K562 (cell line): ENCODE measurements at regions not wholly inside any gene's neighbourhood (a gene's known extent, or its start where the extent isn't known, plus 50 kb on each side); places are given as distances from the start of the nearest gene placed in this dataset.

ENCODE experiments used
- ATAC-seq: fragments of 200-7000 bp; cut with Tn5 transposase; 3 replicates; pipeline ENCODE4 v1.9.1; 2020; ENCODE audit warnings: moderate library complexity
- BruUV-seq: library from RNA; stranded (reverse); fragments of 400-500 nt; replicated peaks from 2 replicates; lab custom pipeline; 2021; lab: Mats Ljungman, UMichigan
- CTCF ChIA-PET: fragments of 300-600 bp; formaldehyde crosslinking; extraction: SDS; loops from one replicate; lab custom pipeline; 2021; ENCODE audit warnings: low intra/inter-chr PET ratio; lab: Yijun Ruan, JAX
- POLR2A ChIA-PET: fragments of 300-600, 350-650 bp; sonication (Branson Sonifier 250); formaldehyde crosslinking; extraction: SDS; loops from one replicate; lab custom pipeline; 2021; ENCODE audit warnings: antibody characterized with exemption, inconsistent platforms; lab: Yijun Ruan, JAX
- DNase-seq, 4 experiments: peaks; one replicate each; pipeline versions ENCODE4 v3.0.0 to v3.0.0-alpha.2; 2011 to 2018; ENCODE audit warnings: low spot score in 3 of 4, mixed read lengths in 3 of 4; ENCODE audit errors: extremely low read depth in 1 of 4
- FAIRE-seq: peaks from 2 replicates; lab custom pipeline; 2011; peaks lifted over from hg19 to GRCh38; lab: Jason Lieb, UNC
- H2AFZ ChIP-seq: 2 replicates; pipeline ENCODE4 v1.6.0; 2011; ENCODE audit warnings: low read depth, low read length, control low read depth, inconsistent platforms
- H3K27ac ChIP-seq: fragments of 200-600 bp; 3 replicates; pipeline ENCODE4 v1.8.0; 2011; ENCODE audit warnings: low read depth, mild to moderate bottlenecking, control low read depth, inconsistent platforms, low read length, moderate library complexity, mixed read lengths; ENCODE audit errors: extremely low read depth
- H3K27me3 ChIP-seq, 2 experiments: fragments of 300-600 bp in 1 of 2; 2 replicates in 1 of 2; 3 replicates in 1 of 2; pipeline versions ENCODE4 v1.6.0 to v1.8.0; 2011; ENCODE audit warnings: inconsistent platforms in 2 of 2, low read length in 2 of 2, mild to moderate bottlenecking in 1 of 2, mixed read lengths in 1 of 2, moderate library complexity in 1 of 2; ENCODE audit not compliant: control insufficient read depth in 2 of 2, insufficient read depth in 2 of 2
- H3K36me3 ChIP-seq: fragments of 300-600 bp; 3 replicates; pipeline ENCODE4 v1.8.0; 2011; ENCODE audit warnings: mild to moderate bottlenecking, low read length, inconsistent platforms; ENCODE audit not compliant: control insufficient read depth, insufficient read depth
- H3K4me1 ChIP-seq, 2 experiments: fragments of 200-600 bp in 1 of 2; replicated peaks in 1 of 2; 2 replicates in 1 of 2; 3 replicates in 1 of 2; pipeline versions ENCODE4 v1.5.1 to v1.8.0; 2011; ENCODE audit warnings: inconsistent platforms in 2 of 2, low read length in 2 of 2, mild to moderate bottlenecking in 1 of 2, mixed read lengths in 1 of 2, moderate library complexity in 1 of 2; ENCODE audit not compliant: control insufficient read depth in 2 of 2, insufficient read depth in 2 of 2
- H3K4me2 ChIP-seq: 2 replicates; pipeline ENCODE4 v1.6.1; 2011; ENCODE audit warnings: low read length, control low read depth, inconsistent platforms, mixed read lengths; ENCODE audit not compliant: insufficient read depth
- H3K4me3 ChIP-seq: fragments of 200-600 bp; sonication (generic), shearing (Covaris generic); 2 replicates; pipeline ENCODE4 v1.5.1; 2016; ENCODE audit warnings: control low read depth, inconsistent platforms
- H3K79me2 ChIP-seq: fragments of 200-600 bp; 3 replicates; pipeline ENCODE4 v1.8.0; 2011; ENCODE audit warnings: low read length, inconsistent platforms; ENCODE audit not compliant: control insufficient read depth, insufficient read depth
- H3K9ac ChIP-seq, 2 experiments: 2 replicates each; pipeline versions ENCODE4 v1.6.0 to v1.6.1; 2011; ENCODE audit warnings: low read depth in 2 of 2, low read length in 2 of 2, control low read depth in 1 of 2, inconsistent platforms in 1 of 2, mild to moderate bottlenecking in 1 of 2, mixed read lengths in 1 of 2; ENCODE audit not compliant: insufficient read depth in 1 of 2
- H3K9me1 ChIP-seq: one replicate; pipeline ENCODE4 v1.6.0; 2011; ENCODE audit warnings: inconsistent platforms, mild to moderate bottlenecking, low read length, moderate library complexity; ENCODE audit not compliant: control insufficient read depth, insufficient read depth
- H3K9me3 ChIP-seq: replicated peaks from 2 replicates; pipeline ENCODE4 v1.5.1; 2011; ENCODE audit warnings: low read depth, low read length, inconsistent platforms; ENCODE audit not compliant: control insufficient read depth, insufficient read depth
- H4K20me1 ChIP-seq: replicated peaks from 2 replicates; pipeline ENCODE4 v1.6.1; 2011; ENCODE audit warnings: low read length, inconsistent platforms, mixed read lengths; ENCODE audit not compliant: control insufficient read depth, insufficient read depth
- ARHGAP35 ChIP-seq: fragments of 450-650 bp; IDR thresholded peaks from 2 replicates; pipeline ENCODE4 v1.6.1; 2018; ENCODE audit not compliant: partially characterized antibody
- CAMTA2 ChIP-seq: fragments of 250-450 bp; sonication (Bioruptor Pico); conservative IDR thresholded peaks from 2 replicates; pipeline ENCODE4 v1.5.1; 2022
- GABPA ChIP-seq: fragments of 200-800 bp; sonication (Bioruptor generic); conservative IDR thresholded peaks from 2 replicates; pipeline ENCODE4 v1.6.1; 2016; ENCODE audit warnings: low read depth, missing genetic modification characterization, missing compliant biosample characterization
- KLF1 ChIP-seq: fragments of 450-650 bp; IDR thresholded peaks from 2 replicates; pipeline ENCODE4 v1.6.1; 2016; ENCODE audit warnings: missing genetic modification characterization, missing compliant biosample characterization
- LARP7 ChIP-seq: fragments of 450-650 bp; IDR thresholded peaks from 2 replicates; pipeline ENCODE4 v1.6.1; 2016
- SIN3B ChIP-seq: fragments of 450-650 bp; IDR thresholded peaks from 2 replicates; pipeline ENCODE4 v1.6.1; 2017; ENCODE audit warnings: low read depth, mild to moderate bottlenecking, moderate library complexity
- ZC3H8 ChIP-seq: fragments of 450-650 bp; IDR thresholded peaks from 2 replicates; pipeline ENCODE4 v1.6.1; 2017
- ZNF263 ChIP-seq: sonication (generic); formaldehyde crosslinking; IDR thresholded peaks from 2 replicates; pipeline ENCODE4 v1.8.0; 2022; ENCODE audit warnings: mild to moderate bottlenecking, missing genetic modification reagents, borderline replicate concordance
- WGBS: fragments of 100-300 bp; shearing (Covaris generic); methylation state at CpG from one replicate; pipeline ENCODE4 v1.1.6; 2016; ENCODE audit warnings: low coverage, mixed read lengths; ENCODE audit not compliant: insufficient coverage; ENCODE audit errors: missing lambda C conversion rate; 5-methylcytosine and 5-hydroxymethylcytosine counted together
- in situ Hi-C: fragments of 300-500 bp; cut with MboI; formaldehyde crosslinking; loops from 4 replicates; pipeline ENCODE4 v1.15.0; 2018; ENCODE audit warnings: inconsistent platforms, mixed read lengths
- intact Hi-C: fragments of 100-400 bp; cut with micrococcal nuclease; formaldehyde crosslinking; loops from 2 replicates; pipeline ENCODE4 v1.14.2; 2022
- TF ChIP-seq, protein P1 (sequence below): fragments of 450-650 bp; IDR thresholded peaks from one replicate; pipeline ENCODE4 v1.6.1; 2018; ENCODE audit warnings: mild to moderate bottlenecking, moderate library complexity; ENCODE audit not compliant: partially characterized antibody

GRCh38 chr5:97338729-97339128 is 155.7 kb upstream of the RIOK2 start:
- no peaks in the 10 kb centered on the region for H4K20me1 ChIP-seq
- H3K27me3 ChIP-seq, result no peaks in the 10 kb centered on the region
- ChIA-PET POLR2A (no interaction called here), CTCF (no interaction called here)
- no peak overlapping the region for H3K4me3 ChIP-seq
- 0% methylated on average over 1 of the region's 1 CpG for WGBS
- H3K36me3 ChIP-seq, result no peaks in the 10 kb centered on the region
- no peak overlapping the region for H3K27ac ChIP-seq
- no peaks in the 10 kb centered on the region for H3K4me1 ChIP-seq
- no peaks in the 10 kb centered on the region for H3K9me3 ChIP-seq
- DNase-seq (no peak), ATAC-seq (no peak), FAIRE-seq (no peak)
- in situ Hi-C loops (no loop called here), intact Hi-C loops (no loop called here)
- H3K9ac ChIP-seq, result no peak overlapping the region
- no peak for TF ChIP-seq LARP7
- no TSS peak for BruUV-seq
- no peak overlapping the region for H3K4me2 ChIP-seq
- no peaks in the 10 kb centered on the region for H3K79me2 ChIP-seq
- H3K9me1 ChIP-seq, result no peaks in the 10 kb centered on the region
- H2AFZ ChIP-seq, result no peak overlapping the region

DNA sequence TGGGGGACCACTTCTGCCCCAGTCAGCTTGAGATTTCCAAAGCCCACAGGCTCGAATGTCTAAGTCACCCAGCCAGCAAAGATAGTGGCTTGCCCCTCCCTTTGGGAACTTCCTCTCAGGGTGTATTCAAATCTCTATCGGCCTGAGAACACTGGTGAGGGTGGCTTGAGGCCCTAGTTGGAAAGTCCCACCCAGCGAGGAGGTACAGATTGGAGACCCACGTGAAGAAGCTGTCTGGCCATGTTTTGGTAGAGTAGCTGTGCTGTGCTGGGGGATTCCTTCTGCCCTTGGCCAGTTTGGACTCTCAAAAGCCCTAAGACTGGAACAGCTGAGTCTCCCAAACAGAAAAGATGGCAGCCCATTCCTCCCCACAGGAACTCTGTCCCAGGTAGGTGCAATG is 172.7 kb upstream of the RIOK2 start:
- Histone ChIP-seq H3K27me3 (no peaks in the 10 kb centered on the region), H4K20me1 (no peaks in the 10 kb centered on the region), H2AFZ (no peak overlapping the region), H3K79me2 (no peaks in the 10 kb centered on the region), H3K4me2 (no peak overlapping the region), H3K4me1 (no peaks in the 10 kb centered on the region), H3K36me3 (no peaks in the 10 kb centered on the region), H3K9ac (no peak overlapping the region), H3K27ac (no peak overlapping the region), H3K9me1 (no peaks in the 10 kb centered on the region), H3K9me3 (peaks cover 1% of the 10 kb centered on the region), H3K4me3 (no peak overlapping the region)
- DNase-seq, result no peak
- in situ Hi-C loops, result no loop called here
- POLR2A ChIA-PET, result interaction anchor here (0.7 kb wide), 1 partner anchor 30 kb away, joined by 3 read pairs; no protein-coding TSS in a partner anchor
- BruUV-seq, result no TSS peak
- CTCF ChIA-PET, result no interaction called here
- TF ChIP-seq ARHGAP35 (no peak), ZC3H8 (no peak), CAMTA2 (CRISPR knock-in tag) (no peak), GABPA (no peak), KLF1 (no peak), ZNF263 (no peak), SIN3B (no peak)
- TF ChIP-seq, protein P1, sequence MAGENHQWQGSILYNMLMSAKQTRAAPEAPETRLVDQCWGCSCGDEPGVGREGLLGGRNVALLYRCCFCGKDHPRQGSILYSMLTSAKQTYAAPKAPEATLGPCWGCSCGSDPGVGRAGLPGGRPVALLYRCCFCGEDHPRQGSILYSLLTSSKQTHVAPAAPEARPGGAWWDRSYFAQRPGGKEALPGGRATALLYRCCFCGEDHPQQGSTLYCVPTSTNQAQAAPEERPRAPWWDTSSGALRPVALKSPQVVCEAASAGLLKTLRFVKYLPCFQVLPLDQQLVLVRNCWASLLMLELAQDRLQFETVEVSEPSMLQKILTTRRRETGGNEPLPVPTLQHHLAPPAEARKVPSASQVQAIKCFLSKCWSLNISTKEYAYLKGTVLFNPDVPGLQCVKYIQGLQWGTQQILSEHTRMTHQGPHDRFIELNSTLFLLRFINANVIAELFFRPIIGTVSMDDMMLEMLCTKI, result no peak
- 0% methylated on average over 4 of the region's 4 CpGs for WGBS
- intact Hi-C loops, result no loop called here
- FAIRE-seq, result no peak
- no peak for ATAC-seq
